Trophoblast cell (in vitro differentiated cells and primary cell): ENCODE measurements at regions not wholly inside any gene's neighbourhood (a gene's known extent, or its start where the extent isn't known, plus 50 kb on each side); places are given as distances from the start of the nearest gene placed in this dataset.

ENCODE experiments used
- DNase-seq, 2 donors: peaks; one replicate each; pipeline ENCODE4 v3.0.0-alpha.2; 2016
- H2AFZ ChIP-seq: 2 replicates; pipeline ENCODE4 v1.6.1; 2013; ENCODE audit warnings: low read length, moderate library complexity, mild to moderate bottlenecking; ENCODE audit not compliant: insufficient read depth, poor library complexity
- H2AK5ac ChIP-seq: 2 replicates; pipeline ENCODE4 v1.6.1; 2013; ENCODE audit warnings: mild to moderate bottlenecking, low read length
- H2BK120ac ChIP-seq: 2 replicates; pipeline ENCODE4 v1.6.1; 2013; ENCODE audit warnings: low read length, mild to moderate bottlenecking, moderate library complexity; ENCODE audit not compliant: insufficient read depth, poor library complexity
- H2BK12ac ChIP-seq: 2 replicates; pipeline ENCODE4 v1.6.1; 2013; ENCODE audit warnings: mild to moderate bottlenecking, low read length, moderate library complexity
- H2BK5ac ChIP-seq: 2 replicates; pipeline ENCODE4 v1.6.1; 2013; ENCODE audit warnings: low read length, low read depth, moderate library complexity, mild to moderate bottlenecking; ENCODE audit not compliant: poor library complexity
- H3K14ac ChIP-seq: 2 replicates; pipeline ENCODE4 v1.6.1; 2013; ENCODE audit warnings: mild to moderate bottlenecking, low read length
- H3K18ac ChIP-seq: 2 replicates; pipeline ENCODE4 v1.6.1; 2013; ENCODE audit warnings: mild to moderate bottlenecking, low read length
- H3K23ac ChIP-seq: 2 replicates; pipeline ENCODE4 v1.6.1; 2013; ENCODE audit warnings: low read length
- H3K27ac ChIP-seq: 2 replicates; pipeline ENCODE4 v1.5.1; 2013; ENCODE audit warnings: low read depth, mild to moderate bottlenecking, inconsistent platforms, low read length, moderate library complexity
- H3K27me3 ChIP-seq: 2 replicates; pipeline ENCODE4 v1.6.1; 2013; ENCODE audit warnings: inconsistent platforms, mild to moderate bottlenecking, low read length, moderate library complexity; ENCODE audit not compliant: insufficient read depth
- H3K36me3 ChIP-seq, 2 experiments: 1 replicate in 1 of 2; 2 replicates in 1 of 2; pipeline ENCODE4 v1.6.1; 2013; ENCODE audit warnings: low read length in 2 of 2, mild to moderate bottlenecking in 2 of 2, moderate library complexity in 1 of 2; ENCODE audit not compliant: insufficient read depth in 2 of 2, control insufficient read depth in 1 of 2
- H3K4ac ChIP-seq: 2 replicates; pipeline ENCODE4 v1.6.1; 2013; ENCODE audit warnings: low read depth, mild to moderate bottlenecking, low read length, moderate library complexity
- H3K4me1 ChIP-seq, 2 experiments: 1 replicate in 1 of 2; 2 replicates in 1 of 2; pipeline ENCODE4 v1.6.1; 2013; ENCODE audit warnings: low read length in 2 of 2, mild to moderate bottlenecking in 2 of 2, moderate library complexity in 1 of 2; ENCODE audit not compliant: insufficient read depth in 2 of 2, control insufficient read depth in 1 of 2
- H3K4me2 ChIP-seq: 2 replicates; pipeline ENCODE4 v1.6.1; 2013; ENCODE audit warnings: inconsistent platforms, mild to moderate bottlenecking, low read length, moderate library complexity
- H3K4me3 ChIP-seq: 2 replicates; pipeline ENCODE4 v1.5.1; 2013; ENCODE audit warnings: mild to moderate bottlenecking, low read depth, low read length, inconsistent platforms
- H3K79me1 ChIP-seq: one replicate; pipeline ENCODE4 v1.6.1; 2013; ENCODE audit warnings: low read length
- H3K79me2 ChIP-seq: 2 replicates; pipeline ENCODE4 v1.6.1; 2013; ENCODE audit warnings: low read length, mild to moderate bottlenecking; ENCODE audit not compliant: control insufficient read depth, insufficient read depth, poor library complexity
- H3K9ac ChIP-seq: 2 replicates; pipeline ENCODE4 v1.6.1; 2013; ENCODE audit warnings: mild to moderate bottlenecking, low read length
- H3K9me3 ChIP-seq: 2 replicates; pipeline ENCODE4 v1.6.1; 2013; ENCODE audit warnings: low read depth, mild to moderate bottlenecking, control low read depth, inconsistent platforms, low read length; ENCODE audit not compliant: insufficient read depth
- H4K12ac ChIP-seq: 2 replicates; pipeline ENCODE4 v1.6.1; 2013; ENCODE audit warnings: low read depth, mild to moderate bottlenecking, low read length, moderate library complexity
- H4K8ac ChIP-seq: 2 replicates; pipeline ENCODE4 v1.6.1; 2013; ENCODE audit warnings: low read depth, mild to moderate bottlenecking, low read length, moderate library complexity
- H4K91ac ChIP-seq: one replicate; pipeline ENCODE4 v1.6.1; 2013; ENCODE audit warnings: low read depth, mild to moderate bottlenecking, low read length, moderate library complexity
- WGBS: extraction: QIAGEN DNeasy Blood & Tissue Kit; methylation state at CpG from one replicate; pipeline ENCODE4 v1.1.7; 2013; ENCODE audit warnings: missing lambda C conversion rate; ENCODE audit not compliant: insufficient read length, insufficient coverage; ENCODE audit errors: extremely low coverage; 5-methylcytosine and 5-hydroxymethylcytosine counted together

DNA sequence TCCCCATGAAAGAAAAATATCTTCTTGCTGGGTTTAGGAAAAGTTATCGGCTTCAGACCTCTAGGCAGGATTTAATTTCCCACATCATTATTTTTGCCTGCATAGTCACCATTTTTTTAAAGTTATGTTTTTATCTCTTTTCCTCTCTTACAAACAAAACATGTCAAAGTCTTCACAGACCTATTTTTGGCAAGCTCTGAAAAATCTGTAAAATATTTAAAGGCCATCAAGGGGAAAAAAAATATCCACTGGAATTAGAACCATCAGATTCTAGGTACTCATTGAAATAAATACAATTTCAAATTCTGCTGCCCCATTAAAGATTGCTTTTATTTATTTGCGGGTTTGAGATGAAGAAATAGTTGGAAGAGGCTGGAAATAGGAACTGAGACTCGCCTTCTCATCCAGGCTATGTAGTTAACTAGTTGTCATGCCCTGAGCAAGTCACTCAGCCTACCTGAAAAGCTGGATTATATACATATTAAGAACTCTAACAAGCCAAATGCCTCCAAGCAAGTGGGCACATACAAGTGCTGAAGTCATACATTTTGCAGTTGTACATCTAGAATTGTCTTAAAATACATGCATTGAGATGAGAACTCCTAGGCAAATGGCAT lies 101.7 kb upstream of the SASH1 start:
- no peak overlapping the region for H3K4me3 ChIP-seq
- H3K9me3 ChIP-seq: no peaks in the 10 kb centered on the region
- peaks cover 3% of the 10 kb centered on the region for H3K79me1 ChIP-seq
- peak; percentile 38 to 70 for DNase-seq
- H3K27me3 ChIP-seq: no peaks in the 10 kb centered on the region
- H3K4me2 ChIP-seq: no peak overlapping the region
- H2BK12ac ChIP-seq: no peak overlapping the region
- H3K4ac ChIP-seq: no peak overlapping the region
- no peak overlapping the region for H2AFZ ChIP-seq
- H2AK5ac ChIP-seq: no peak overlapping the region
- H3K4me1 ChIP-seq: peaks cover 6 to 14% of the 10 kb centered on the region in 2 experiments
- no peak overlapping the region for H3K14ac ChIP-seq
- no CpG with 5 or more reads among the region's 3 CpGs for WGBS
- no peak overlapping the region for H3K23ac ChIP-seq
- H2BK5ac ChIP-seq: no peak overlapping the region
- no peak overlapping the region for H3K9ac ChIP-seq
- H4K91ac ChIP-seq: no peak overlapping the region
- no peak overlapping the region for H2BK120ac ChIP-seq
- H4K12ac ChIP-seq: no peak overlapping the region
- H4K8ac ChIP-seq: no peak overlapping the region
- no peaks in the 10 kb centered on the region for H3K36me3 ChIP-seq
- no peaks in the 10 kb centered on the region for H3K79me2 ChIP-seq
- H3K27ac ChIP-seq: peak overlapping the region; percentile 68
- no peak overlapping the region for H3K18ac ChIP-seq

DNA sequence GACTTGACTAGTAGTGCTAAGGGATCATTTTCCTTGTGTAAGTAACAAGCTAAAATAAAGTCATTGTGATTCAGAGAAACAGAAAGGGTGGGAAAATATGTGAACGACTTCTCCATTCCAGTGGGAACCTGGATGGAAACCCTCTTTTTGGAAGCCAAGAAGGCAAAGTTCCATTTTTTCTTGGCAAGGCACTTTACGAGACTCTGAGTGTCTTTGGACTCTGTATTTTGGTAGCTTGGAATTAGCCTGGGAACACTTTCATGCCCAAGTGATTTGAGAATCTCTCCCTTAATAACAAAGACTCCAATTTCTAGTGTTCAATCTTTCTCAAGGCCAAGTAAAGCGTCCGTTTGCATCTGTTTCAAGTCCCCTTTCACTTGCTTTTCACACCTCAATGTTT lies 100.5 kb upstream of the SASH1 start:
- Histone ChIP-seq H2BK5ac (no peak overlapping the region), H3K27ac (no peak overlapping the region)

DNA sequence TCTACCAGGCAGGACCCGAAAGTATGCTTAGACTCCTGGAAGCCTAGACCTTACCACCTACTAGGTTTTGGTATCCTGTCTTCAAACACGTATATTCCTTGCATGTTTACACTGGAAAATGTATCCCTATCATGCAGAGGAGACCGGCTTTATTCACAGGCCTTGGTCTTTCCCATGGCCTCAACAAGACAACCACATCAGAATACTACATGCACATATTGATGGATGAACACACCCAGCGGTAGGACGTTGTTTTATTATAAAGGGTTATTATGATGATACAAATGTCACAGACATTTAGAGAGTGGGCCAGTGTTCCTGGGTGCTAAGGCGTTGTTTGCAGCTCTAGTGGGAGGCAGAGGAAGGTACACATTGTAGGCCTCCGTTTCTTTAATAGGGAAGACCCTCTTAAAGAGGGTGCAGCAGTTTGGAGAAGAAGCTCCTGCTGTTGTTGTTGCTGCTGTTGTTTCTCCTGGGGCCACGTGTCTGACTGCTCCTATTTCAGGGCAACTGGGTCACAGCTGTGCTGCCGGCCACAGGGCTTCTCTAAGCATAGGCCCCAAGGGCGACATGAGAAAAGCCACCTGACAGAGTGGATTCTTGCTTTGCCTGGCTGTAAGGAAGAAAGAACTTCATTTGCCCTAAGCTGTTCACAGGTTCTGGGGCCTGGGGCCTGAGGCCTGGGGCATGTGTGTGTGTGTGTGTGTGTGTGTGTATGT lies 98.3 kb upstream of the SASH1 start:
- Histone ChIP-seq H3K4me2 (no peak overlapping the region), H2AFZ (no peak overlapping the region), H2BK120ac (no peak overlapping the region), H2AK5ac (no peak overlapping the region), H3K36me3 (no peaks in the 10 kb centered on the region), H3K79me2 (no peaks in the 10 kb centered on the region), H4K8ac (no peak overlapping the region), H4K12ac (no peak overlapping the region), H3K4me3 (no peak overlapping the region), H3K9ac (no peak overlapping the region), H3K18ac (no peak overlapping the region), H3K27ac (no peak overlapping the region), H3K9me3 (no peaks in the 10 kb centered on the region), H3K27me3 (no peaks in the 10 kb centered on the region), H3K23ac (no peak overlapping the region), H2BK12ac (no peak overlapping the region), H2BK5ac (no peak overlapping the region), H3K79me1 (peaks cover under 1% of the 10 kb centered on the region), H3K14ac (no peak overlapping the region), H4K91ac (no peak overlapping the region), H3K4ac (no peak overlapping the region), H3K4me1 (peaks cover 4 to 7% of the 10 kb centered on the region in 2 experiments)
- DNase-seq: peak; percentile 11 to 36
- WGBS: no CpG with 5 or more reads among the region's 10 CpGs

More for the DNA sequence above, 100.5 kb upstream of the SASH1 start:
- H3K79me1 ChIP-seq: peaks cover 3% of the 10 kb centered on the region
- H3K14ac ChIP-seq: no peak overlapping the region
- no peak overlapping the region for H4K12ac ChIP-seq
- no peak overlapping the region for H3K4me2 ChIP-seq
- H3K27me3 ChIP-seq: no peaks in the 10 kb centered on the region
- no peak overlapping the region for H3K18ac ChIP-seq
- H4K91ac ChIP-seq: no peak overlapping the region
- no peak for DNase-seq
- H3K9ac ChIP-seq: no peak overlapping the region
- no peak overlapping the region for H2AK5ac ChIP-seq
- no peaks in the 10 kb centered on the region for H3K9me3 ChIP-seq
- WGBS: no CpG with 5 or more reads among the region's 4 CpGs
- peaks cover 6 to 14% of the 10 kb centered on the region in 2 experiments for H3K4me1 ChIP-seq
- no peak overlapping the region for H2BK120ac ChIP-seq
- no peaks in the 10 kb centered on the region for H3K36me3 ChIP-seq
- H3K4ac ChIP-seq: no peak overlapping the region
- H2AFZ ChIP-seq: no peak overlapping the region
- H2BK12ac ChIP-seq: no peak overlapping the region
- no peak overlapping the region for H4K8ac ChIP-seq
- H3K23ac ChIP-seq: no peak overlapping the region
- no peaks in the 10 kb centered on the region for H3K79me2 ChIP-seq
- H3K4me3 ChIP-seq: no peak overlapping the region

DNA sequence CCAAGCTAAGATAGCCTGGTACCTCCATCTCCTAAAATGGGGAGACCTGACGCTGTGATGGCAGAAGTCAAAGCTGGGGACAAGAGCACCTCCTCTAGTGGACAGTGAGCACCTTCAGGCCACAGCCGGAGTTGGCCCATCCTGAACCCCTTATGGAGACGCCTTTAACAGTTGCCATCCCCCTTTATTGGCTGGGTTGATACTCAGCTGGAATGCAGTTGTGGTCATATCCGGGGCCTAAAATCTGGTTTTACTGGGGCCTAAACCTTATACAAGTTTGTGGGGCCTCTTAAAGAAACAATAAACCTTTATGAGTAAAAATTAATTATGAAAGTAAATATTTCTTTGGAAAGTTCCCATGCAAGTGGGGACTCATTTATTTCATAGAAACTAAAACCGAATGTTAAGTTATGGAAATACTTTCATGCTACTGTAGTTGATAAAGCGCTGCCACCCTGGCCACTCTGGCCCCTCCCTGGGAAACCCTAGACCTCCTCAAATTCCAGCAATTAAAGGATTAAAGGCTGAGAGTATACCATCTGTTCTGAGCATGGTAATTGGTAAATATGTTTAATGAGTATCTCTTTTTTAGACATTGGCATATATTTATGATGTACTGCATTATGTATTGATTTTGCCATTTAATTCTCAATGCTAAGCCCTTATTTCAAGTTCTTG lies 95.1 kb upstream of the SASH1 start:
- Histone ChIP-seq H3K14ac (no peak overlapping the region), H3K4ac (no peak overlapping the region), H3K79me1 (no peaks in the 10 kb centered on the region)

More for the DNA sequence above, 95.1 kb upstream of the SASH1 start:
- Histone ChIP-seq H3K4me3 (no peak overlapping the region), H3K36me3 (no peaks in the 10 kb centered on the region), H2BK120ac (peak overlapping the region; percentile 57), H3K79me2 (no peaks in the 10 kb centered on the region), H3K23ac (no peak overlapping the region), H4K91ac (no peak overlapping the region), H4K8ac (peak overlapping the region; percentile 50), H3K9ac (no peak overlapping the region), H3K4me2 (no peak overlapping the region), H2AFZ (no peak overlapping the region), H2BK5ac (peak overlapping the region; percentile 38), H3K27ac (no peak overlapping the region), H2BK12ac (peak overlapping the region; percentile 77), H2AK5ac (no peak overlapping the region), H3K27me3 (no peaks in the 10 kb centered on the region), H3K9me3 (no peaks in the 10 kb centered on the region), H3K18ac (no peak overlapping the region), H3K4me1 (peaks cover 0 to 2% of the 10 kb centered on the region in 2 experiments), H4K12ac (no peak overlapping the region)
- no peak for DNase-seq
- WGBS: no CpG with 5 or more reads among the region's 6 CpGs
